ENCODE measurements at regions not wholly inside any gene's neighbourhood (a gene's known extent, or its start where the extent isn't known, plus 50 kb on each side); places are given as distances from the start of the nearest gene placed in this dataset.

DNA sequence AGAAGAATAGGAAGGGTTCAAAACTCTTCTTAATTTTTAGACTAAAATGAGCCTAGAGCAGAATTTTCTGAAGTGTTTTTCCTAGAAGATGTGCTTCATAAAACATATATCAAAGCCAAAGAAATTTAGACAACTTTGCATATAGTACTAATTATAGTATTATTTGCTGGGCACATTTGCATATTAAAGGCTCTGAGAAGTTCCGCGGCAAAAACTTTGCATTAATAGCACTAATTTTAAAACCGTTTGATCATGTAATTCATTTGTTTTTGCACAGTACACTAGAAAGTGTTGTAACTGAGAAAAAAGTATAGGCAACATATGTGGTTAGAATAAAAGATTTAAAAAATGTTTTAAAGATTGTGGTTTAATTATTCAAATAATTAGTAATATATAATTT is 412.0 kb upstream of the NR2F2 start:
- TF ChIP-seq, protein P1, sequence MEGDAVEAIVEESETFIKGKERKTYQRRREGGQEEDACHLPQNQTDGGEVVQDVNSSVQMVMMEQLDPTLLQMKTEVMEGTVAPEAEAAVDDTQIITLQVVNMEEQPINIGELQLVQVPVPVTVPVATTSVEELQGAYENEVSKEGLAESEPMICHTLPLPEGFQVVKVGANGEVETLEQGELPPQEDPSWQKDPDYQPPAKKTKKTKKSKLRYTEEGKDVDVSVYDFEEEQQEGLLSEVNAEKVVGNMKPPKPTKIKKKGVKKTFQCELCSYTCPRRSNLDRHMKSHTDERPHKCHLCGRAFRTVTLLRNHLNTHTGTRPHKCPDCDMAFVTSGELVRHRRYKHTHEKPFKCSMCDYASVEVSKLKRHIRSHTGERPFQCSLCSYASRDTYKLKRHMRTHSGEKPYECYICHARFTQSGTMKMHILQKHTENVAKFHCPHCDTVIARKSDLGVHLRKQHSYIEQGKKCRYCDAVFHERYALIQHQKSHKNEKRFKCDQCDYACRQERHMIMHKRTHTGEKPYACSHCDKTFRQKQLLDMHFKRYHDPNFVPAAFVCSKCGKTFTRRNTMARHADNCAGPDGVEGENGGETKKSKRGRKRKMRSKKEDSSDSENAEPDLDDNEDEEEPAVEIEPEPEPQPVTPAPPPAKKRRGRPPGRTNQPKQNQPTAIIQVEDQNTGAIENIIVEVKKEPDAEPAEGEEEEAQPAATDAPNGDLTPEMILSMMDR (IDR thresholded peaks at IDR 0.05) = no peak
- TF ChIP-seq ZFX (IDR thresholded peaks at IDR 0.05; ENCODE audit: borderline replicate concordance) = no peak

Measured in 22Rv1 (cell line).